Activated CD8-positive, alpha-beta memory T cell treated with anti-CD3 and anti-CD28 coated beads, Interleukin-2, amount 50 U/mL, for 1 hour (primary cell): ENCODE measurements at regions not wholly inside any gene's neighbourhood (a gene's known extent, or its start where the extent isn't known, plus 50 kb on each side); places are given as distances from the start of the nearest gene placed in this dataset.

Source experiments
- DNase-seq: peaks from one replicate; pipeline ENCODE4 v3.0.0-alpha.2; 2020; ENCODE audit errors: extremely low read depth

DNA sequence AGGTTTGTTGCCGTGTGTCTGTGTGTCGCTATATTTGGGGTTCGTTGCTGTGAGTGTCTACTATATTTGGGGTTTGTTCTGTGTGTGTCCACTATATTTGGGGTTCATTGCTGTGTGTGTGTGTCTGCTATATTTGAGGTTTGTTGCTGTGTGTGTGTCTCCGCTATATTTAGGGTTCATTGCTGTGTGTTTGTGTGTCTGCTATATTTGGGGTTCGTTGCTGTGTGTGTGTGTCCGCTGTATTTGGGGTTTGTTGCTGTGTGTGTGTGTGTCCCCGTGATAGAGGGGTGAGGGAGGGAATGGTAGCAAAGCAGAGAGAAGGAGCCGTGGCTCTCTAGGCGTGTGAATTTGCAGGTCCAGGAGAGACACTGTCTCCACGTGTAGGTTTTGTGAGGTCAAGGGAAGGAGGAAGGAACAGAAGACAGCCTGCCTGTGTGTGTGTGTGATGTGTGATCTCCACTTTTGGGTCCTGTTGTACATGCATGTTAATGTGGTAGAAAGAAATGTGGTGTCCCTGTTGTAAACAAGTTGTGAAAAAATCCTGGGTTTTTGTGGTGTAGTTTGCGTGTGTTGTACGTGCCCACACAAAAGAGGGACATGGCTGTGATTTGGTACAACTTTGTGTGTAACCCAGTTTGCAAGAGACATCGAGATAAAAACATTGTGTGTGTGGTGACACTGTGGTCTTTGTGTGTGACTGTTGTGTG, 56.3 kb upstream of the ECE1 start:
- no peak for DNase-seq

DNA sequence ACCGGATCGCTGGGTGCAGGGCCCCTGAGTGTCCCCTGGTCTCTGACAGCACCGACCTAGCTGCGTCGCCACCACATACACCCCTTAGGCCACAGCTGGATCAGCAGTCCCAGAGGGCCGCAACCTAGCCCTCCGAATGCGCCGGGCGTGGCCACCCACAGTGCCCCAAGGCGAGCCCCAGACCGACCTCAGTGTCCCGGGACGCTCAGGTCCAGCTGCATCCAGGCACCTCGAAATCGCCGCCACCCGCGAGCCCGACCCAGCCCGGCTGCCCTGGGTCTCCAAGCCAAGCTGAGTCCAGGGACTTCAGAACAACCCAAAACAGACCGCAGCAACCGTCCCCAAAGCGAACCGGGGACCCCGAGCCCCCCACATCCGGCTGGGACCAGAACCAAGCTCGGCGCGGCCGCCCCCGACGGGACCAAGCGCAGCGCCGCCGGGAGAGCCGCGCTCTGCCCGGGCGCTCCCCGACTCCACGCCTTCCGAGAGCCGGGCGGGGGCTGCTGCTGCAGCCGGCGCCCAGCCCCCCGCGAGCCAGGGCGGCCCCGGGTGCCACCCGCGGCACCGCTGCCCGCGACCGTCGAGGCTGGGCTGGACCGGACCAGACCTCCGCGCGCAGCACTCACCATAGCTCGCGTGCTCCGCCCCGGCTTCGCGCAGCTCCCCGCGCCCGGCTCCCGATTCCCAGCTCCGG, 54.6 kb upstream of the ECE1 start:
- DNase-seq = no peak

DNA sequence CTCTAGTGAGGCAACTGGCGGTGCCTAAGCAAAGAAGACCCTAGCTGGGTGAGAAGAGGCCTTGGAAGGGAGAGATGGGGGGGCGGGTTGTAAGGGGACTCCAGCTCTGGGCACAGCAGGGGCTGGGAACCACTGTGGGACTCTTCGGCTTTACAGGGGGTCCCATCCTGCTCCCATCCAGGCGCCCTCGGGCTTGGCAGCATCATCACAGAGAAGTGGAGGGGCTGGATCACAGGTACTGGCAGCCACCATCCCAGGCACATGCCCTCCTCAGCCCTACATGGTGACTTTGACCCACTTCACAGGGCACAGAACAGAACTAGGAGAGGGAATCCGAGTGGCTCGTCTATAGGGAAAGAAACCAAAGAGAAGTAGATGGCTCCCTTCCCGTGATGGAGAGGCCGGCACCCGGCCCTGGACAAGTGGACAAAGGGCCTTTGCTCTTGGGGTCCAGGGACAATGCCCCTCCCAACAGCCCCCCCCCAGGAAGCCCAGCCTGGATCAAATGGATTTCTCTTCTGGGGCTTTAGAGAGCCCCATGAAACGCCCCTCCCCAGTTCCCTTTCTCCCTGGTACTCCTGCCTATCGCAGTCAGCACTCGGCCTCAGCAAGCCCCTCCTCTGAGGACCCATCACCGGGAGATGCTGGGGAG, 54.0 kb upstream of the ECE1 start:
- DNase-seq = no peak

DNA sequence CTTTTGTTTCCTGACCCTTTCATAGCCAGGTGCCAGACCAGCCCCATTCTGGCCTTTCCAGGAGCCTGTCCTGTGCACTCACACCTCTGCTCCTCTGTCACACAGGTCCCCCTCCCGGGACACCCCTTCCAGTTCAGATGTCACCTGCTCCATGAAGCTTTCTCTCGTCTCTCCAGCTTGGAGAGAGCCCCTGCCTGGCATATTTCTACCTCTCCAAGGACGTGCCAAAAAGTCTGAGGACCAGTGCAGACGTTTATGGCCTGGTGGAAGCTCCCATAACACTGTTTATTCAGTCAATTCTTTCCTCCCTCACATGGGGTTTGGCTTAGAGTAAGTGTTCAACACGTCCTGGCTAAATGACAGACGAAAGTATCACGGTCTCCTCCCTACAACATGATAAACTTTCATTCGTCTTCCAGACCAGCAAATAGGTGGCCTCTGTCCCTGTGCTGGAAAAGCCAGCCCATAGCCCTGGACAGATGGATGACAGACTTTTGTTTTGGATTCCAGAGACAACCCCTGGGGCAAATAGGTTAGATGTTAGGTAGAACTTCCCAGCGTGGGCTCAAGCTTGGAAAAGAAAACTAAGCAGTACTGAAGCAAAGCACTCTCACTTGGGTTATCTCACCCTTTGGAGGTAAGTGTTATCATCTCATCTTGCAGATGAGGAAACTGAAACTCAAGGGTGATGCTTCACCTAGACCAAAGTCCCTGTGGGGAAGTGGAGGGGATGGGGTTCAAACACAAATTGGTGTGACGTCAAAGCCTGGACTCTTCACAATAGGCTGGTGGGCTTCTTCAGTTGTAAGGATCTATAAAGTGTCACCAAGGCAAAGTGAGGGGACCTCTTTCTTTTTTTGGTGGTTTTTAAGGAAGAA, 52.9 kb upstream of the ECE1 start:
- DNase-seq = no peak

DNA sequence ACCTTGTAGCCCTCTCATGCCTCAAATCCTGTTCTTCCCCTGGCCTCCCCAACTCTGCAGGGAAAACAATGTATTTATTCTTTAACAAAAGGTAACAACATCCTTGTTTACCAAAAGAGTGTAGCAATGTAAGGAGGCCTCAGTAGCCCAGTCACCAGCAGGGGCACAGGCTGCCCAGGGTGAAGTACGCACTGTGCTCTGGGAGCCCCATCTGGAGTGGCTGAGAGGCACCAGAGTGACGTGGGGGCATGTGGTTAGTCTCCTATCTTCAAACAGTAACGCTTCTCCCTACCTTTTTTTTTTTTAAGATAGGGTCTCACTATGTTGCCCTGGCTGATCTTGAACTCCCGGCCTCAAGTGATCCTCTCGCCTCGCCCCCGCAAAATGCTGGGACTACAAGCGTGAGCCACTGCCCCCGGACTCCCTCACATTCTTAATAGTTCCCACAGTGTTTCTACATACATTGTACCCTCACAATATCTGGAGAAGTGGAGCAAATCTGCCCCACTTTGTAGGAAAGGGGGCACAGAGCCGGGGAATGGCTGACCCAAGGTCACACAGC, 51.3 kb upstream of the ECE1 start:
- no peak for DNase-seq

DNA sequence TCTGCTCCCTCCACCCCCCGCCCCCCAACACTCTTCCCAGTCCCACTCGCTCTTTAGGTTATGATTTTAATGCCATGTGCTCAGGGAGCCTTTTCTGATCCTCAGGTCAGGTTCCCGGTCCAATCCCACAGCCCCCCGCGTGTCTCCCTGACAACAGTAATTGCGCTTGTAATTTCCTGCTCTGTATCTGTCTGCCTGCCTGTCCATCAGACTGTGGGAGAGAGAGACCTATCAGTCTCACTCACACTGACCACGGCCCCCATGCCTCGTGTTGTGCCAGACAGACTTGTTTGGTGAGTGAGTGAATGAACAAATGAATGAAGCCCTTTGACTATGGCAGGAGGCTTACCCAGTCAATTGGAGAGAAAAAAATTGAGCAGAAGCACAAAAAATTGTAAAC, 50.8 kb upstream of the ECE1 start:
- no peak for DNase-seq

DNA sequence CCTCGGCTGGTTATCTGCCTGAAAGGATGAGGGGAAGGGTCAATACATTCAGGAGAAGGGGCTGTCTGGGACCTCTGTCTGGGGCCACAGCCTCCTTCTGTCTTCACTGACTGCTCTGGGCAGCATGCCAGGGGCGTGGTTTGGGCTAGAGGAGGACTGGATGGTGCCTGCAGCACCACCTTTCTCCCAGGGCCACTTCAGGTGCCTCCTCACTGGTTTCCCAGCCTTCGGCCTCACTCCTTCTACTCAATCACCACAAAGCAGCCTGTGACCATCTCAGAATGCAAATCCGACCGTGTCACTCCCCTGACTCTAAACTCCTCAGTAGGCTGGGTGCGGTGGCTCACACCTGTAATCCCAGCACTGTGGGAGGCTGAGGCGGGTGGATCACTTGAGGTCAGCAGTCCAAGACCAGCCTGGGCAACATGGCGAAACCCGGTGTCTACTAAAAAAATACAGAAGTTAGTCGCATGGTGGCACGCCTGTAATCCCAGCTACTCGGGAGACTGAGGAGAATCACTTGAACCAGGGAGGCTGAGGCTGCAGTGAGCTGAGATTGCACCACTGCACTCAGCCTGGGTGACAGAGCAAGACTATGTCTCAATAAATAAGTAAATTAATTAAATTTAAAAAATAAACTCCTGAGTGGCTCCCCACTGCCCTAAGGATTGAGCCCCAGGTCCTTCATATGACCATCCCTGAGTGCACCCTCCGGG, 50.1 kb upstream of the ECE1 start:
- no peak for DNase-seq
